ENCODE measurements at regions not wholly inside any gene's neighbourhood (a gene's known extent, or its start where the extent isn't known, plus 50 kb on each side); places are given as distances from the start of the nearest gene placed in this dataset.

- DNase-seq (ENCODE audit: low spot score) (no peak), ATAC-seq (no peak)
- H3K27me3 Mint-ChIP-seq, result peaks cover 0 to 7% of the 10 kb centered on the region in 2 donors
- no peaks in the 10 kb centered on the region for H3K36me3 Mint-ChIP-seq
- H3K4me1 Mint-ChIP-seq (ENCODE audit: low read depth in 2 of 2), result peaks cover 0 to 3% of the 10 kb centered on the region in 2 donors
- no peaks in the 10 kb centered on the region for H3K9me3 Mint-ChIP-seq
- H3K4me3 Mint-ChIP-seq, result no peak overlapping the region
- no peak overlapping the region for H3K27ac Mint-ChIP-seq
These were observed 202.8 kb downstream of the TFCP2L1 start for GRCh38 chr2:121082191-121082590.

GRCh38 chr2:121084130-121084680, 200.8 kb downstream of the TFCP2L1 start:
- H3K9me3 Mint-ChIP-seq, result no peaks in the 10 kb centered on the region

GRCh38 chr2:121085801-121086200, 199.2 kb downstream of the TFCP2L1 start:
- no peak for DNase-seq (ENCODE audit: low spot score)
- Mint-ChIP-seq H3K27ac (no peak overlapping the region), H3K36me3 (no peaks in the 10 kb centered on the region), H3K9me3 (no peaks in the 10 kb centered on the region), H3K27me3 (peaks cover 0 to 7% of the 10 kb centered on the region in 2 donors), H3K4me1 (ENCODE audit: low read depth in 2 of 2) (no peaks in the 10 kb centered on the region), H3K4me3 (no peak overlapping the region)
- no peak for ATAC-seq

More at GRCh38 chr2:121084130-121084680, 200.8 kb downstream of the TFCP2L1 start:
- ATAC-seq (no peak), DNase-seq (ENCODE audit: low spot score) (no peak)
- Mint-ChIP-seq H3K4me3 (no peak overlapping the region), H3K36me3 (no peaks in the 10 kb centered on the region), H3K27me3 (peaks cover 0 to 7% of the 10 kb centered on the region in 2 donors), H3K27ac (no peak overlapping the region), H3K4me1 (ENCODE audit: low read depth in 2 of 2) (peaks cover 0 to 3% of the 10 kb centered on the region in 2 donors)

- H3K4me1 Mint-ChIP-seq (ENCODE audit: low read depth in 2 of 2), result no peaks in the 10 kb centered on the region
- ATAC-seq, result no peak
- no peak for DNase-seq (ENCODE audit: low spot score)
These were observed 198.6 kb downstream of the TFCP2L1 start for GRCh38 chr2:121086450-121086849.

GRCh38 chr2:121087117-121087516, 197.9 kb downstream of the TFCP2L1 start:
- ATAC-seq (peak in 1 of 2 donors; percentile 2), DNase-seq (ENCODE audit: low spot score) (no peak)
- no peak overlapping the region for H3K27ac Mint-ChIP-seq
- peaks cover 0 to 3% of the 10 kb centered on the region in 2 donors for H3K27me3 Mint-ChIP-seq
- H3K4me3 Mint-ChIP-seq, result no peak overlapping the region
- no peaks in the 10 kb centered on the region for H3K36me3 Mint-ChIP-seq
- H3K9me3 Mint-ChIP-seq, result no peaks in the 10 kb centered on the region
- H3K4me1 Mint-ChIP-seq (ENCODE audit: low read depth in 2 of 2), result no peaks in the 10 kb centered on the region

More at GRCh38 chr2:121086450-121086849, 198.6 kb downstream of the TFCP2L1 start:
- Mint-ChIP-seq H3K9me3 (no peaks in the 10 kb centered on the region), H3K36me3 (no peaks in the 10 kb centered on the region), H3K27me3 (peaks cover 0 to 3% of the 10 kb centered on the region in 2 donors), H3K4me3 (no peak overlapping the region), H3K27ac (no peak overlapping the region)

- ATAC-seq (peak in 1 of 2 donors; percentile 3), DNase-seq (ENCODE audit: low spot score) (no peak)
- Mint-ChIP-seq H3K4me3 (no peak overlapping the region), H3K36me3 (no peaks in the 10 kb centered on the region), H3K9me3 (no peaks in the 10 kb centered on the region), H3K4me1 (ENCODE audit: low read depth in 2 of 2) (no peaks in the 10 kb centered on the region), H3K27me3 (peaks cover 0 to 3% of the 10 kb centered on the region in 2 donors), H3K27ac (no peak overlapping the region)
These were observed 196.5 kb downstream of the TFCP2L1 start for GRCh38 chr2:121088251-121089165.

GRCh38 chr2:121089166-121089510, 195.9 kb downstream of the TFCP2L1 start:
- ATAC-seq, result peak in 1 of 2 donors; percentile 17
- DNase-seq (ENCODE audit: low spot score), result no peak
- Mint-ChIP-seq H3K36me3 (no peaks in the 10 kb centered on the region), H3K27ac (no peak overlapping the region), H3K4me1 (ENCODE audit: low read depth in 2 of 2) (no peaks in the 10 kb centered on the region), H3K27me3 (peaks cover 0 to 3% of the 10 kb centered on the region in 2 donors), H3K9me3 (no peaks in the 10 kb centered on the region), H3K4me3 (no peak overlapping the region)

- no peak overlapping the region for H3K4me3 Mint-ChIP-seq
- peaks cover 0 to 8% of the 10 kb centered on the region in 2 donors for H3K27me3 Mint-ChIP-seq
- no peaks in the 10 kb centered on the region for H3K4me1 Mint-ChIP-seq (ENCODE audit: low read depth in 2 of 2)
- H3K27ac Mint-ChIP-seq, result no peak overlapping the region
- no peaks in the 10 kb centered on the region for H3K9me3 Mint-ChIP-seq
- ATAC-seq (no peak), DNase-seq (ENCODE audit: low spot score) (no peak)
- H3K36me3 Mint-ChIP-seq, result no peaks in the 10 kb centered on the region
These were observed 194.8 kb downstream of the TFCP2L1 start for GRCh38 chr2:121090088-121090715.

- H3K4me3 Mint-ChIP-seq, result no peak overlapping the region
- no peak for DNase-seq (ENCODE audit: low spot score)
- ATAC-seq, result no peak
- H3K36me3 Mint-ChIP-seq, result no peaks in the 10 kb centered on the region
- no peaks in the 10 kb centered on the region for H3K9me3 Mint-ChIP-seq
- H3K4me1 Mint-ChIP-seq (ENCODE audit: low read depth in 2 of 2), result no peaks in the 10 kb centered on the region
- H3K27ac Mint-ChIP-seq, result no peak overlapping the region
- peaks cover 0 to 8% of the 10 kb centered on the region in 2 donors for H3K27me3 Mint-ChIP-seq
These were observed 192.9 kb downstream of the TFCP2L1 start for GRCh38 chr2:121092095-121092494.

- Mint-ChIP-seq H3K27ac (no peak overlapping the region), H3K9me3 (no peaks in the 10 kb centered on the region), H3K4me1 (ENCODE audit: low read depth in 2 of 2) (no peaks in the 10 kb centered on the region), H3K36me3 (no peaks in the 10 kb centered on the region), H3K4me3 (no peak overlapping the region), H3K27me3 (peaks cover 0 to 8% of the 10 kb centered on the region in 2 donors)
- ATAC-seq (no peak), DNase-seq (ENCODE audit: low spot score) (no peak)
These were observed 191.3 kb downstream of the TFCP2L1 start for GRCh38 chr2:121093692-121094091.

- ATAC-seq (no peak), DNase-seq (ENCODE audit: low spot score) (no peak)
- no peaks in the 10 kb centered on the region for H3K4me1 Mint-ChIP-seq (ENCODE audit: low read depth in 2 of 2)
- no peak overlapping the region for H3K4me3 Mint-ChIP-seq
- H3K36me3 Mint-ChIP-seq, result no peaks in the 10 kb centered on the region
- no peaks in the 10 kb centered on the region for H3K9me3 Mint-ChIP-seq
- H3K27me3 Mint-ChIP-seq, result peaks cover 0 to 8% of the 10 kb centered on the region in 2 donors
- H3K27ac Mint-ChIP-seq, result no peak overlapping the region
These were observed 190.9 kb downstream of the TFCP2L1 start for GRCh38 chr2:121094101-121094500.

- Mint-ChIP-seq H3K9me3 (no peaks in the 10 kb centered on the region), H3K27ac (no peak overlapping the region), H3K36me3 (no peaks in the 10 kb centered on the region), H3K4me3 (no peak overlapping the region), H3K27me3 (peaks cover 0 to 8% of the 10 kb centered on the region in 2 donors), H3K4me1 (ENCODE audit: low read depth in 2 of 2) (no peaks in the 10 kb centered on the region)
- no peak for ATAC-seq
- DNase-seq (ENCODE audit: low spot score), result no peak
These were observed 190.2 kb downstream of the TFCP2L1 start for GRCh38 chr2:121094845-121095244.

GRCh38 chr2:121095257-121096080, 189.5 kb downstream of the TFCP2L1 start:
- H3K9me3 Mint-ChIP-seq, result no peaks in the 10 kb centered on the region
- no peak overlapping the region for H3K4me3 Mint-ChIP-seq
- no peak overlapping the region for H3K27ac Mint-ChIP-seq
- ATAC-seq (peak in 1 of 2 donors; percentile 46), DNase-seq (ENCODE audit: low spot score) (no peak)
- H3K27me3 Mint-ChIP-seq, result peaks cover 0 to 8% of the 10 kb centered on the region in 2 donors
- no peaks in the 10 kb centered on the region for H3K4me1 Mint-ChIP-seq (ENCODE audit: low read depth in 2 of 2)
- no peaks in the 10 kb centered on the region for H3K36me3 Mint-ChIP-seq
